ENCODE measurements at regions not wholly inside any gene's neighbourhood (a gene's known extent, or its start where the extent isn't known, plus 50 kb on each side); places are given as distances from the start of the nearest gene placed in this dataset.

DNA sequence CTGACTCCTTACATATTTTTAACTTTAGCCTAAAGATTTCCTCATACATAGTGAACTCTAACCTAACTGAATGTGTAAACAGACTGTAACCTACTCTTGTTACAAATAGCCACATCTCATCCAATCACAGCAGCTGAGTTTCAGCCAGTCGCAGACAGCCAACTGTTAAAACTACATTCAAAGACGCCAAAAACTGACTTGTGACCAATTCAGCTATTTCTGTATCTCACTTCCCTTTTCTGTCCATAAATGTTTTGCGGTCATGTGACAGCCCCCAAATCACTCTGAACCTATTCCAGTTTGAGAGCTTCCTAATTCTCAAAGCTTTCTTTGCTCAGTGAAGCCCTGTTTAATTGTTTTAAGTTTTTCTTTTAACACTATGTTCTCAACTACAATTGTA lies 2731.9 kb downstream of the ARAP2 start:
- DNase-seq (ENCODE audit: low read depth in 2 of 2), result peak in 1 of 2 donors; percentile 5
- Histone ChIP-seq H3K4me1 (ENCODE audit: control insufficient read depth, extremely low read depth, insufficient read depth, low read length) (no peaks in the 10 kb centered on the region), H3K36me3 (ENCODE audit: control insufficient read depth, insufficient read depth, low read length) (no peaks in the 10 kb centered on the region), H4K20me1 (ENCODE audit: control insufficient read depth, extremely low read depth, insufficient read depth, low read length) (no peaks in the 10 kb centered on the region), H3K9me3 (ENCODE audit: control insufficient read depth, insufficient read depth, low read depth, low read length) (no peaks in the 10 kb centered on the region), H3K27ac (ENCODE audit: insufficient read depth, low read length) (no peak overlapping the region), H3K27me3 (ENCODE audit: control insufficient read depth, insufficient read depth, low read length) (no peaks in the 10 kb centered on the region), H3K4me2 (ENCODE audit: extremely low read depth, insufficient read depth, low read length) (no peak overlapping the region), H3K4me3 (replicated peaks in 1 of 4; ENCODE audit: control extremely low read depth in 1 of 4, insufficient read depth in 1 of 4, low read depth in 3 of 4, low read length in 4 of 4) (no peak overlapping the region), H3K9ac (ENCODE audit: insufficient read depth, low read length) (no peak overlapping the region), H2AFZ (ENCODE audit: low read length) (no peak overlapping the region), H3K79me2 (ENCODE audit: control insufficient read depth, insufficient read depth, low read length) (no peaks in the 10 kb centered on the region)
- no peak for TF ChIP-seq EZH2 (IDR thresholded peaks at IDR 0.05; ENCODE audit: low read length, missing control alignments)
- TF ChIP-seq, protein P1, sequence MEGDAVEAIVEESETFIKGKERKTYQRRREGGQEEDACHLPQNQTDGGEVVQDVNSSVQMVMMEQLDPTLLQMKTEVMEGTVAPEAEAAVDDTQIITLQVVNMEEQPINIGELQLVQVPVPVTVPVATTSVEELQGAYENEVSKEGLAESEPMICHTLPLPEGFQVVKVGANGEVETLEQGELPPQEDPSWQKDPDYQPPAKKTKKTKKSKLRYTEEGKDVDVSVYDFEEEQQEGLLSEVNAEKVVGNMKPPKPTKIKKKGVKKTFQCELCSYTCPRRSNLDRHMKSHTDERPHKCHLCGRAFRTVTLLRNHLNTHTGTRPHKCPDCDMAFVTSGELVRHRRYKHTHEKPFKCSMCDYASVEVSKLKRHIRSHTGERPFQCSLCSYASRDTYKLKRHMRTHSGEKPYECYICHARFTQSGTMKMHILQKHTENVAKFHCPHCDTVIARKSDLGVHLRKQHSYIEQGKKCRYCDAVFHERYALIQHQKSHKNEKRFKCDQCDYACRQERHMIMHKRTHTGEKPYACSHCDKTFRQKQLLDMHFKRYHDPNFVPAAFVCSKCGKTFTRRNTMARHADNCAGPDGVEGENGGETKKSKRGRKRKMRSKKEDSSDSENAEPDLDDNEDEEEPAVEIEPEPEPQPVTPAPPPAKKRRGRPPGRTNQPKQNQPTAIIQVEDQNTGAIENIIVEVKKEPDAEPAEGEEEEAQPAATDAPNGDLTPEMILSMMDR (conservative IDR thresholded peaks at IDR 0.05 in 1 of 2, IDR thresholded peaks at IDR 0.05 in 1 of 2; ENCODE audit: low read depth in 1 of 2, low read length in 2 of 2), result no peak

DNA sequence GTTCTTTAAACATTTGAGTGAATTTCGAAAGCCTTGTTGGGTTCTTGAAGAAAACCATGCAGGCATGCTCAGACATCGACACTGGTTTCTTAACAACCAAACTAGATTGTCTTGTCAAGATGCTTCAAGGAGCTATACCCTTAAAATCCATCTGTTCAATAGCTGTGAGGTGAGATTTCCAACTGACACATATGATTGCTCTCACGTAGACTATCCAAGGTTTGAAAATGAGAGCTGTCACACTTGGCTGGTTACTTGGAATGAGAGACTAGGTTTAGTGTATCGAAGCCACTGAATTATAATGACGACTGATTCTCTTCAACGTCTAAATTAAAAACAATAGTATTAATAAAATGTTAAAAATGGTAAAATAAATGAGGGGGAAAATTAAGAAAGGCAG lies 2725.5 kb downstream of the ARAP2 start:
- no peak for TF ChIP-seq EZH2 (IDR thresholded peaks at IDR 0.05; ENCODE audit: low read length, missing control alignments)
- TF ChIP-seq, protein P1 (conservative IDR thresholded peaks at IDR 0.05 in 1 of 2, IDR thresholded peaks at IDR 0.05 in 1 of 2; ENCODE audit: low read depth in 1 of 2, low read length in 2 of 2), result no peak
- H3K36me3 ChIP-seq (ENCODE audit: control insufficient read depth, insufficient read depth, low read length), result no peaks in the 10 kb centered on the region
- no peaks in the 10 kb centered on the region for H4K20me1 ChIP-seq (ENCODE audit: control insufficient read depth, extremely low read depth, insufficient read depth, low read length)
- no peaks in the 10 kb centered on the region for H3K79me2 ChIP-seq (ENCODE audit: control insufficient read depth, insufficient read depth, low read length)
- DNase-seq (ENCODE audit: low read depth in 2 of 2), result no peak
- no peaks in the 10 kb centered on the region for H3K27me3 ChIP-seq (ENCODE audit: control insufficient read depth, insufficient read depth, low read length)
- no peak overlapping the region for H3K9ac ChIP-seq (ENCODE audit: insufficient read depth, low read length)
- no peak overlapping the region for H3K4me3 ChIP-seq (replicated peaks in 1 of 4; ENCODE audit: control extremely low read depth in 1 of 4, insufficient read depth in 1 of 4, low read depth in 3 of 4, low read length in 4 of 4)
- H3K27ac ChIP-seq (ENCODE audit: insufficient read depth, low read length), result no peak overlapping the region
- H3K4me1 ChIP-seq (ENCODE audit: control insufficient read depth, extremely low read depth, insufficient read depth, low read length), result no peaks in the 10 kb centered on the region
- H2AFZ ChIP-seq (ENCODE audit: low read length), result no peak overlapping the region
- H3K4me2 ChIP-seq (ENCODE audit: extremely low read depth, insufficient read depth, low read length), result no peak overlapping the region
- H3K9me3 ChIP-seq (ENCODE audit: control insufficient read depth, insufficient read depth, low read depth, low read length), result no peaks in the 10 kb centered on the region

DNA sequence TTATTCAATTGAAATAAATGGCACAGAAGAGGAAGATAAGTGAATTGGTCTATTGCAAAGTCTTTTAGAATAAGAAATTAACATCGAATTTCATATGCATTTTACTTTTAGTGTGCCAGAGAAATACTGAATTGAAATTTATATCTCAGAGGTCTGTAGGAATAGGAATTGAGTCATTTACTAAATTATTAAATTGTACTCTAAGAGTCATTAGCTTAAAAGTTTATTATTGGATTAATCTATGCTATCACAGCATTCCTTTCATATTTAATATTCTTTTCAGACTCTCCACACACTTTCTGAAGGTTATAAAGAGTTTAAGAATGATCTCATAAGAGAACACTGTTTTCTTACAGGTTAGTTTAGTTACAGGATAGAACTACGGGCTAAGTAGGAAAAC lies 2711.5 kb downstream of the ARAP2 start:
- no peak for DNase-seq (ENCODE audit: low read depth in 2 of 2)
- Histone ChIP-seq H3K27me3 (ENCODE audit: control insufficient read depth, insufficient read depth, low read length) (no peaks in the 10 kb centered on the region), H3K9ac (ENCODE audit: insufficient read depth, low read length) (no peak overlapping the region), H3K79me2 (ENCODE audit: control insufficient read depth, insufficient read depth, low read length) (no peaks in the 10 kb centered on the region), H3K4me1 (ENCODE audit: control insufficient read depth, extremely low read depth, insufficient read depth, low read length) (no peaks in the 10 kb centered on the region), H4K20me1 (ENCODE audit: control insufficient read depth, extremely low read depth, insufficient read depth, low read length) (no peaks in the 10 kb centered on the region), H3K36me3 (ENCODE audit: control insufficient read depth, insufficient read depth, low read length) (no peaks in the 10 kb centered on the region), H2AFZ (ENCODE audit: low read length) (no peak overlapping the region), H3K4me3 (replicated peaks in 1 of 4; ENCODE audit: control extremely low read depth in 1 of 4, insufficient read depth in 1 of 4, low read depth in 3 of 4, low read length in 4 of 4) (no peak overlapping the region), H3K27ac (ENCODE audit: insufficient read depth, low read length) (no peak overlapping the region), H3K4me2 (ENCODE audit: extremely low read depth, insufficient read depth, low read length) (no peak overlapping the region), H3K9me3 (ENCODE audit: control insufficient read depth, insufficient read depth, low read depth, low read length) (no peaks in the 10 kb centered on the region)
- TF ChIP-seq, protein P1 (conservative IDR thresholded peaks at IDR 0.05 in 1 of 2, IDR thresholded peaks at IDR 0.05 in 1 of 2; ENCODE audit: low read depth in 1 of 2, low read length in 2 of 2), result no peak
- no peak for TF ChIP-seq EZH2 (IDR thresholded peaks at IDR 0.05; ENCODE audit: low read length, missing control alignments)

Data from fibroblast of lung (primary cell).